ENCODE measurements at regions not wholly inside any gene's neighbourhood (a gene's known extent, or its start where the extent isn't known, plus 50 kb on each side); places are given as distances from the start of the nearest gene placed in this dataset.

DNA sequence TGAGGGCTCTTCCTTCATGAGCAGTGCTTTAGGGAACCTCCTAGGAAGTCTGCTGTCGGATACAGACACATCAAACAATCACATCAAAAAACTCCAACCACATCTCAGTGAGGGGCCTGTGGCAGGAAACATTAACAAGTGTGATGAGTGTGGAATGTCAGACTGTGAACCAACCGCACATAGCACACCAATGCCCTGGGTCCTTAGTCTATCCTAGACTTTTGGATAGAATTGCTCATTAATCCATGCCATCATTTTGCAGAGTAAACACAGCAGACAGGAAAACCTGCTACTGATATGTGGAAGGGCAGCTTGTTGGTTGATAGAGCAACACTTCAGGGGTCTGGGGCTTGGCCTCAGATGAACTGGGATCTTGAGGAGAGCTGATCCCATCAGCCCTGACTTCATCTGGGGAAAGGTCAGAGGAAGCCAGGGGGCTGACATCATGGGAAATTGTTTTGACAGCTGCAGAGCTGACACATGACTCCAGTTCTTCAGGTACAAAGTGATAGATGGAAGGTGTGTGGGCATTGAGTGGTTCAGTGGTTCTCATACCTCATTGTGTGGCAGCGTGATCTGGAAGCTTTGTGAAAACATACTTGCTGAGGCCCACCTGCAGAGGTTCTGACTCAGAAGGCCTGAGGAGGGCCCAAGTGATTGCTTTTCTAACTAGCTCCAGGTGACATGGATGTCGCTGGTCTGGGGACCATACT lies 193.3 kb downstream of the DIRAS2 start:
- H3K9me3 Mint-ChIP-seq (ENCODE audit: unreplicated experiment), result peaks cover 17% of the 10 kb centered on the region
- peaks cover 15% of the 10 kb centered on the region for H3K27me3 Mint-ChIP-seq (ENCODE audit: unreplicated experiment)
- no peak overlapping the region for H3K4me3 Mint-ChIP-seq (ENCODE audit: unreplicated experiment)
- peaks cover 8% of the 10 kb centered on the region for H3K36me3 Mint-ChIP-seq (ENCODE audit: unreplicated experiment)
- no peak for DNase-seq
- peak overlapping the region; percentile 43 for H3K27ac Mint-ChIP-seq (ENCODE audit: unreplicated experiment)
- TF ChIP-seq, protein P1, sequence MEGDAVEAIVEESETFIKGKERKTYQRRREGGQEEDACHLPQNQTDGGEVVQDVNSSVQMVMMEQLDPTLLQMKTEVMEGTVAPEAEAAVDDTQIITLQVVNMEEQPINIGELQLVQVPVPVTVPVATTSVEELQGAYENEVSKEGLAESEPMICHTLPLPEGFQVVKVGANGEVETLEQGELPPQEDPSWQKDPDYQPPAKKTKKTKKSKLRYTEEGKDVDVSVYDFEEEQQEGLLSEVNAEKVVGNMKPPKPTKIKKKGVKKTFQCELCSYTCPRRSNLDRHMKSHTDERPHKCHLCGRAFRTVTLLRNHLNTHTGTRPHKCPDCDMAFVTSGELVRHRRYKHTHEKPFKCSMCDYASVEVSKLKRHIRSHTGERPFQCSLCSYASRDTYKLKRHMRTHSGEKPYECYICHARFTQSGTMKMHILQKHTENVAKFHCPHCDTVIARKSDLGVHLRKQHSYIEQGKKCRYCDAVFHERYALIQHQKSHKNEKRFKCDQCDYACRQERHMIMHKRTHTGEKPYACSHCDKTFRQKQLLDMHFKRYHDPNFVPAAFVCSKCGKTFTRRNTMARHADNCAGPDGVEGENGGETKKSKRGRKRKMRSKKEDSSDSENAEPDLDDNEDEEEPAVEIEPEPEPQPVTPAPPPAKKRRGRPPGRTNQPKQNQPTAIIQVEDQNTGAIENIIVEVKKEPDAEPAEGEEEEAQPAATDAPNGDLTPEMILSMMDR (IDR thresholded peaks at IDR 0.05; ENCODE audit: partially characterized antibody, unreplicated experiment), result no peak
- peaks cover 24% of the 10 kb centered on the region for H3K4me1 Mint-ChIP-seq (ENCODE audit: low read depth, unreplicated experiment)

DNA sequence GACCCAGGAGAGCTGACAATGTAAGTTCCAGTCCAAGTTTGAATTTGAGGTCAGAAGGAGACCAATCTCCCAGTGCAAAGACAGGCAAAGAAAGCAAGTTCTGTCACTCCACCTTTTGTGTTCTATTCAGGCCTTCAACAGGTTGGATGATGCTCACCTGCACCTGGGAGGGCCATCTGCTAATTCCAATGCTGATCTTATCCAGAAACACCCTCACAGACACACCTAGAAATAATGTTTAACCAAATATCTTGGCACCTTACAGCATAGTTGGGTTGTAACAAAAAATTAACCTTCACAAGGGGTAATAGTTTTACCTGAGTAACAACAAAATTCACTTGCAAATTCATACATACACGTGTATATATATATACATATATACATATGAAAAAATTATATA lies 190.8 kb downstream of the DIRAS2 start:
- Mint-ChIP-seq H3K4me3 (ENCODE audit: unreplicated experiment) (no peak overlapping the region), H3K4me1 (ENCODE audit: low read depth, unreplicated experiment) (peaks cover 14% of the 10 kb centered on the region), H3K27me3 (ENCODE audit: unreplicated experiment) (peaks cover 11% of the 10 kb centered on the region), H3K27ac (ENCODE audit: unreplicated experiment) (no peak overlapping the region), H3K9me3 (ENCODE audit: unreplicated experiment) (peaks cover 11% of the 10 kb centered on the region), H3K36me3 (ENCODE audit: unreplicated experiment) (peaks cover 12% of the 10 kb centered on the region)
- TF ChIP-seq, protein P1 (IDR thresholded peaks at IDR 0.05; ENCODE audit: partially characterized antibody, unreplicated experiment), result no peak
- no peak for DNase-seq

DNA sequence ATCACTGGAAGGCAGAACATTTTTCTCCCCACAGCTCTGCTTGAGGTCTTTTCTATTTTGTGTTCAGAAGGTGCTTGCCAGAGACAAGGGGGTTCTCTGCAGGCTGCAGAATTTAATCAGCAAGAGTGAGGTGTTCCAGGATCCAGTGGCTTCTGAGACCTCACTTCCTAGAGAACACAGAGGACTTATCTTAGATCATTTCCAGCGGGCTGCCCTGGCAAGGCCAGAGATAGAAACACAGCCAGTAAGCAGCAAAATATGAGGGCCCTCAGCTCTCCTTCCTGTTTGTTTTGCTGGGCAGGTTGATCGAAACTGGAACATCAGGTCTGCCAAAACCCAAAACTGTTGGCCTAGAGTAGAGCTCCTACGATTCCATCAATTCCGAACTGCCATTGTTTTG lies 187.3 kb downstream of the DIRAS2 start:
- Mint-ChIP-seq H3K9me3 (ENCODE audit: unreplicated experiment) (peaks cover 2% of the 10 kb centered on the region), H3K4me1 (ENCODE audit: low read depth, unreplicated experiment) (no peaks in the 10 kb centered on the region)
- DNase-seq, result no peak

DNA sequence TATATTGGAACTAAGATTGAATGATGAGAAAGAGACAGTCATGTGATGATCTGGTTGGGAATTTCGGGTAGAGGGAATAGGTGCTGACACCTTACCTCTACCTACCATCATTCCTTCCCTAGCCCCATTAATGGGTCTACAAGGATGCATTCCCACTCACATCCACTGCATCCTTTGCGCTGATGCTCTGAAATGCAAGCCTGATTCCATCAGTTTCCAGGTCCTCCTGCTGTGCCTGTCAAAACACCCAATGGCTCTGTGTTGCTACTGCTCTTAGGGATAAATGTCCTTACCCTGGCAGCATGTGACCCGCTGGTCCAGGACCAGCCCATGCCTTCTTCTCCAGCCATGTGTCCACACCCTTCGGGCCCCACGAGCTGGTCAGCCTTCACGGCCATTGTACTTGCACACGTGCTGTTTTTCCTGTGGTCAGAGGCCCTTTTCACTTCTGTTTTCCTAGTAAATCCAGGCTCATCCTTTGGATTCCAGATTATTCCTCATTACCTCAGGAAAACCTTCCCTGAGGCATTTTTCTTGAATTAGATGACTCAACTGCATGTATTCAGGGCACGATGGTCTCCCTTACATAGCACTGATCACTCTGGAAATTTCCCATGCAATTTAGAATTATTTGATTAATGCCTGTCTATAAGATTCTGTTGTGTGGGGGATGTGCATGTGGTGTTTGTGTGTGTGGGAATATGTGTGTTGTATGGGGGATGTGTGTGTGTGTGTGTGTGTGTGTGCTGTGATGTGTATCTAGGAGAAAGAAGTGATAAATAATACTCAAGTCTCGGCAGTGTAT lies 185.0 kb downstream of the DIRAS2 start:
- H3K4me1 Mint-ChIP-seq (ENCODE audit: low read depth, unreplicated experiment), result no peaks in the 10 kb centered on the region
- no peak for DNase-seq
- H3K27me3 Mint-ChIP-seq (ENCODE audit: unreplicated experiment), result peaks cover 5% of the 10 kb centered on the region
- no peak overlapping the region for H3K4me3 Mint-ChIP-seq (ENCODE audit: unreplicated experiment)
- peaks cover 2% of the 10 kb centered on the region for H3K9me3 Mint-ChIP-seq (ENCODE audit: unreplicated experiment)
- H3K27ac Mint-ChIP-seq (ENCODE audit: unreplicated experiment), result no peak overlapping the region
- TF ChIP-seq, protein P1 (IDR thresholded peaks at IDR 0.05; ENCODE audit: partially characterized antibody, unreplicated experiment), result no peak
- peaks cover 4% of the 10 kb centered on the region for H3K36me3 Mint-ChIP-seq (ENCODE audit: unreplicated experiment)

More for the DNA sequence above, 187.3 kb downstream of the DIRAS2 start:
- TF ChIP-seq, protein P1 (IDR thresholded peaks at IDR 0.05; ENCODE audit: partially characterized antibody, unreplicated experiment), result no peak
- H3K4me3 Mint-ChIP-seq (ENCODE audit: unreplicated experiment), result no peak overlapping the region
- peaks cover 4% of the 10 kb centered on the region for H3K36me3 Mint-ChIP-seq (ENCODE audit: unreplicated experiment)
- peaks cover 5% of the 10 kb centered on the region for H3K27me3 Mint-ChIP-seq (ENCODE audit: unreplicated experiment)
- no peak overlapping the region for H3K27ac Mint-ChIP-seq (ENCODE audit: unreplicated experiment)

DNA sequence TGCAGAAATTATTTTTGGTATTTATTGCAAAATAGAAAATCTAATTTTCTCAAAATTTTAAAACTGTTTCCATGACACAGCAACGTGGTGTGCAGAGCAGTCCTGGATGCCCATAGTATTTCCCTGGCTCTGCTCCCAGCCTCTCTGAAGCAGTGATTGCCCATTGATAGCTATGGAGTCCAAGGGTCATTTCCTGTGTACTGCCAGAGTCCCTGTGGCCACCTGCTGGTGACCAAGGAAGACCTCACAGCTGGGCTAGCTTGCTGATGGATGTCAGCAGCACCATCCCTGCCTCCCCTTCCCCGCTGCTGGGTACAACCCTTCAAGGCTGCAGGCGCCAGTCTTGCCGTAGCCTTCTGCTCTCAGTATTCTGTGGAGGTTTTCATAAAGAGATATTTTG lies 184.1 kb downstream of the DIRAS2 start:
- Mint-ChIP-seq H3K9me3 (ENCODE audit: unreplicated experiment) (peaks cover 2% of the 10 kb centered on the region), H3K27ac (ENCODE audit: unreplicated experiment) (no peak overlapping the region), H3K27me3 (ENCODE audit: unreplicated experiment) (peaks cover 5% of the 10 kb centered on the region), H3K4me3 (ENCODE audit: unreplicated experiment) (no peak overlapping the region), H3K4me1 (ENCODE audit: low read depth, unreplicated experiment) (no peaks in the 10 kb centered on the region), H3K36me3 (ENCODE audit: unreplicated experiment) (peaks cover 4% of the 10 kb centered on the region)
- no peak for DNase-seq
- TF ChIP-seq, protein P1 (IDR thresholded peaks at IDR 0.05; ENCODE audit: partially characterized antibody, unreplicated experiment), result peak; percentile 7

Data from glutamatergic neuron (in vitro differentiated cells).